Ramos (cell line): ENCODE measurements at regions not wholly inside any gene's neighbourhood (a gene's known extent, or its start where the extent isn't known, plus 50 kb on each side); places are given as distances from the start of the nearest gene placed in this dataset.

Source experiments
- in situ Hi-C: fragments of 300-500 bp; cut with MboI; formaldehyde crosslinking; loops from one replicate; pipeline ENCODE4 v1.14.3; 2022; ENCODE audit warnings: low sequenced_read_pairs; ENCODE audit not compliant: unreplicated experiment

GRCh38 chr3:107045791-107046190, 331.4 kb upstream of the CCDC54 start:
- in situ Hi-C loops, result no loop called here

DNA sequence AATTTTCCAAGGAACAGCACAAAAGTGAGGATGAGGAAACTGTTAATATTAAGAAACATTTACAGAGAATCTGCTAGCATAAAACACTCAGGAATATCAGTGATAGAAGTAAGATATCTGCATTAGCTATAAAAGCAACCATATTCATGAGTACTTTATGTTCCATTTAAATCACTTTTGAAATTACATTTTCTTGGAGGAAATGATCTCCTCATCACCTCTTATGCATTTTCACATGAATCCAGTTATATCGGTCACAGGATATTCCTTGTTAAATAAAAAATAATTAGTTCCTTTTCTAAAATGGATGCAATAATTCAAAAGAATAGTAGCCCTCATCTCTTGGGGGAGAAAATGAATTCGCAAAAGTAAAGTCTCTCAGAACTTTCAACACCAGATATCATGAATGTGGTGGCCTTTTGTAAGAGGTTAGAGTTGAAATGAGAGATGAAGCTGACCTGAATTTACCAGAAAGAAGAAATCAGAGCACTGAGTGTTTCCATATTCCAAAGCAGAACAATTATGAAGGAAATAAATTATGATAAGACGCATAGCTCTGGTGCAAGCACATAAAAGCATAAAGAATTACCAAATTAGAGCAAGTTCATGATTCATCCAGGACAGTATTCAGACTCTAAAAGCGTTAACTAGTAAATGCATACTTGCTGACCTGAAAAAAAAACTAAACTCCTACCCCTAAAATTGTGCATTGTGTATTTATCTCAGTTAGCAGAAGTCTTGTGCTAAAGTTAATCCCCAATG, 321.9 kb upstream of the CCDC54 start:
- in situ Hi-C loops, result no loop called here

GRCh38 chr3:107061466-107061865, 315.8 kb upstream of the CCDC54 start:
- in situ Hi-C loops, result no loop called here

DNA sequence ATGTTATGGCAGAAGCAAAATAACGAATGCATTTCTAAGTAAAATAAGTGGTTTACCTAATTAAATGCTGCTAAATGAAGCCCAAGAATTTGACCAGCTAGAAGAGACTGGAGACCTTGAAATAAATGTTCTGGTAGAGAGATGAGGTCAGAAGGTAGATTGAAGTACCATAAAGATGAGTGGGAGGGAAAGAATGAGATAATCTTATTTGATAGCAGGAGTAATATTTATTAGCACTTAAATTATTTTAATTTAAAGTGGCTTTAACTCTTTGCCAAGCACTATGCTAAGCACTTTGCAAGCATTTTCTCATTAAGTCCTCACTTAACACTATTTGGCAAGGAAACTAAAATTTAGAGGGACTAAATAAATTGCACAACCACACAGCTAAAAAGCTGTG, 314.9 kb upstream of the CCDC54 start:
- in situ Hi-C loops, result no loop called here

- in situ Hi-C loops, result no loop called here
Measured at GRCh38 chr3:107062787-107063186, 314.5 kb upstream of the CCDC54 start.

GRCh38 chr3:107063351-107063750, 313.9 kb upstream of the CCDC54 start:
- in situ Hi-C loops, result no loop called here

DNA sequence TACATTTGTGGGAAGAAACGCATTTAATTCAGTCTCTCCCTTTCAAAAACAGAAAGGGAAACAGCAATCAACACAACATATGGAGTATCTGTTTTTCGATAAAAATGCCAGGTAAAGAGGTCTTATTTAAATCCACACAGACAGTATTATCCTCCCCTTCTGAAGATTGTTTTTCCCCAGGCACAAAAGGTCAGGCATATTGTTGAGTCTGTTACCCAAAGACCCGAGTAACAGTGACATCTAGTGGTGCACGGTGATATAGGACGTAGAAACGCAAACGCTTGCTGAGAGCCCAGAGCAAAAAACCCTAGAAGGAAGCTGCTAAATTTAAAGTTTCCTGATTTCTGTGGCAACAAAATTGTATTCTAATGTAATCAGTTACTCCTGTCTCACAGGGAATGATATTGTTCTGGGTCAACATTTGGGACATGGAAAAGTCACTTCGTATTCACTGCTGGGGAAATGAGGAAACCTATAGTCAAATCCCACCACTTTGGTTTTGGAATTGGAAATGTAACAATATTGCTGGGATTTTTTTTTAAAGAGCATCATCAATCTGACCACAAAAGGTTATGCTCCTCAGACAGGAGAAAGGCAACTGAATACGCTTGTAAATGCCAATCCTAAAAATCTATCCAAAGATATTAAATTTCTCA, 312.7 kb upstream of the CCDC54 start:
- in situ Hi-C loops, result no loop called here

- in situ Hi-C loops, result no loop called here
Measured at GRCh38 chr3:107065094-107065861, 312.0 kb upstream of the CCDC54 start.

DNA sequence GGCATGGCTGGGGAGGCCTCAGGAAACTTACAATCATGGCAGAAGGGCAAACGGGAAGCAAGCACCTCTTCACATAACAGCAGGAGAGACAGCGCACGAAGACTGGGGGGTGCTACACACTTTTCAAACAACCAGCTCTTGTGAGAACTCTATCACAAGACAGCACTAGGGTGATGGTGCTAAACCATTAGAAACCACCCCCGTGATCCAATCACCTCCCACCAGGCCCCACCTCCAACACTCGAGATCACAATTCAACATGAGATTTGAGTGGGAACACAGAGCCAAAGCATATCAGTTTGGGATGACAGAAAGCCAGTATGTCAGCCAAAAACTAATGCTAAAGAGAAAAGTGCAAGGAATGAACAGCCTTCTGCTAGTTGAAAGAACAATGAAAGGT, 309.8 kb upstream of the CCDC54 start:
- in situ Hi-C loops, result no loop called here

- in situ Hi-C loops, result no loop called here
Measured at GRCh38 chr3:107068980-107069379, 308.3 kb upstream of the CCDC54 start.

DNA sequence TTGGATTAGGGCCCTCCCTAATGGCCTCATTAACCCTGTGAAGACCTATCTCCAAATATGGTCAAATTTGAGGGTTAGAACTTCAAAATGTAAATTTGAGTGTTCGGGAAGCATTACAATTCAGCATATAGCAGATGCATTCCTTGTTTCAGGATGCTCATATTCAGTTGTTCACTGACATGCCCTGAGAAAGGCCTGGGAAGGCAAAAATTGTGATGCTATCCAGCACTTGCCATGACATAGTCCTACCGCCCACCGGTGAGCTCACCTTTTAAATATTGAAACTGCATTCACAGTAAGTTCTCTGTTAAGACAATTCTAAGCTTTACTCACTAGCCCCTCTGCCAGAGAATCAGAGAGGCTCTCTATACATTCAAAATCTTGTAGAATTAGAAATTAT, 300.3 kb upstream of the CCDC54 start:
- in situ Hi-C loops, result no loop called here

DNA sequence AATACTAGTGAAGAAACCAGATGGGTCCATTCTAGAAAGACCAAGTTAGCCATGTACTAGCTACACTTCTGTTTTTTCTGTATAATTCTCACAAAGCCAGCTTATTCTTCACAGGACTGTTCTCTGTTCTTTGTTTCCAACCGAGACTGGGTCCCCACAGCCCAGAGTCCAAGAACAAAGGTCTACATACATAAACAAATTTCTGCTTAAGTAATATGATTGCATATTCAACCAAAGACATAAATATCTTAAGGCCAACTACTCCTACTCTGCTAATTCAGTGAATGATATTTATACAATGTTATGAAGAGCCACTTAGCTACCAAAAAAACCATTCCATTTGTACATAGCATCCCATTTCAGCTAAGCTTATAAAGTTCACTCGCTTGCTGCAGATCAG, 299.8 kb upstream of the CCDC54 start:
- in situ Hi-C loops, result no loop called here

GRCh38 chr3:107082527-107082926, 294.7 kb upstream of the CCDC54 start:
- in situ Hi-C loops, result no loop called here

- in situ Hi-C loops, result no loop called here
Measured at GRCh38 chr3:107085261-107085660, 292.0 kb upstream of the CCDC54 start.

DNA sequence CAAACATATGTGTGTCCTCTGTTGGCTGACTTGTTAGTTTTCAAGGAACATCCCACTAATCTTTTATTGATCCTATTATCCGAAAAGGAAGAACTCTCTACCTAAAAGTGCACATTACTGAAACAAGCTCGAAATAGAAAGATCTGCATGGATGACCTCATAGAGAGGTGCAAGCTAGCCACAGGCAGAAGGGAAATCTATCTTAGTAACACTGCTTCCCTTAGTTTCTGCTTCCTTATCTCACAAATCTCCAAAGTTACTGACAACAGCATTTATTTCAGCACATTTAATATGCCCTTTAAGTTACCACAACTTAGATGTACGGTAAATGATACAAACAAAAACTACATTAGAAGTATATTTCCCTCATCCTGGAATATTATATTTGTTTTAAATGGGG, 285.1 kb upstream of the CCDC54 start:
- in situ Hi-C loops, result no loop called here

DNA sequence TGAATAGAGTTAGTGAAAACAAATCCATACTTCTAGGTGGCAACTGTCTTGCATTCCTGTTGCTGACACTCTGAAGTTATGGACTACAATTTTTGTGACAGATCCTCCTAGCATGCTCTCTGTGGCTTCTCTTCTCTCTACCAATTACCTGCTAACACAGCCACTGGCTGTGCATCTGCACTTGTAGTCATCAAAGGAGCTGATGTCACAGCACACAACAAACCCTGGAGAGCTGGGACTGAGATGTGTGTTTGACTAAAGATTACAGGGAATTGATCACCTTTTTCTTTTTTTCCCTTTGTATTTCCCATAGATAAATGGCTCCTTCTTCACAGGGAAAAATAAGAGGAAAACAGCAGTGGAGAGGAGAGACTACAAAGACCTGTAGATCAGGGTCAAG, 278.4 kb upstream of the CCDC54 start:
- in situ Hi-C loops, result no loop called here

DNA sequence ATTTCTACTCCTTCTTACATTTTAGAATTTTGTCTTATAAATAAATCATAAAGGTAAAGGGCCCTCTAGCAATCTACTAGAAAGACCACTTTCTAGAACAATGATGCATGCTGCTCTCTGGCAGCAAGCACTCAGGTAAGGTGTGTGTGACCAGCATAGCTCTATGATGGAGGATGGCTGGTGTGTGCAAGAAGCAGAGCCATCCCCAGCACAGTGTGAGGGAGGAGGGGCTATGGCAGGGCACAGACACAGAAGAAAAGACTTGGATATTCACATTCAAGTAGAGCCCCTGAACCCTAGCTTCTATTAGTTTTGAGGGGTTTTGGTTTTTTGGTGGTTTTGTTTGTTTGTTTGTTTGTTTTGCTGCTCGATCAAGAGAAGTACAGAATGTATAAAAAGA, 277.1 kb upstream of the CCDC54 start:
- in situ Hi-C loops, result no loop called here

DNA sequence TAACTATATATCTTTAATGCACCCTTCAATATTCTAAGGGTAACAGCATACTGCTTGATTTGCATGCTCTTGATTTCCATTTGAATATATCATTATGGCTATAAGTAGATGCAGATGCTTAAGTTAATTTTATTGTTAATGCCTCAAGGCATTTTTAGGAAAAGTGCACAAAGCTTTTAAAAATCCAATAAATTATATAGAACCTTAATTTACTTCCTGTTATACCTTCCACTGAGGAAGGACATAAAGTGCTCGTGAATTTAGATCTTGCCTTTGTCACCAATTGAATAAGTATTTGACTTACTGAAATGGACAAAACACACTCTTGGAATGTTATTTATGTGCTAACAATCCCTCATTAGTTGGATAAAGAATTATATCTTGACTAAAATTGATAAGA, 276.7 kb upstream of the CCDC54 start:
- in situ Hi-C loops, result no loop called here

DNA sequence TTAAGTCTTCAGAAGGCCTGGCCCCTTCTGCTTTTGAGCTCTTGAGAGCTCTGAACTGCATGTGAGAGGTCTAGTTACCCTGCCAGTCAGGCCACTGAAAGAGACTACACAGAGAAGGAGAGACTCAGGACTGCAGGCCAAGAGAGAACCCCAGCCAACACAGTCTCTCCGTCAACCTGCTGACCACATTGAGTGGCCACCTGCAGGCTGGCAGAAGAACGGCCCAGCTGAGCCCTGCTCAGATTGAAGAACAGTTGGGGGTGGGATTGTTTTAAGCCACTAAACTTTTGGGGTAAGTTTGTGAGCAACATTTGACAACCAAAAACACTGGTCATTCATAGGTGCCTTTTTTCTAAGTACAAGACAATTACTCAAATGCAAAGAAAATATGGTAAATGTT, 273.5 kb upstream of the CCDC54 start:
- in situ Hi-C loops, result no loop called here

- in situ Hi-C loops, result no loop called here
Measured at GRCh38 chr3:107106316-107106715, 270.9 kb upstream of the CCDC54 start.

DNA sequence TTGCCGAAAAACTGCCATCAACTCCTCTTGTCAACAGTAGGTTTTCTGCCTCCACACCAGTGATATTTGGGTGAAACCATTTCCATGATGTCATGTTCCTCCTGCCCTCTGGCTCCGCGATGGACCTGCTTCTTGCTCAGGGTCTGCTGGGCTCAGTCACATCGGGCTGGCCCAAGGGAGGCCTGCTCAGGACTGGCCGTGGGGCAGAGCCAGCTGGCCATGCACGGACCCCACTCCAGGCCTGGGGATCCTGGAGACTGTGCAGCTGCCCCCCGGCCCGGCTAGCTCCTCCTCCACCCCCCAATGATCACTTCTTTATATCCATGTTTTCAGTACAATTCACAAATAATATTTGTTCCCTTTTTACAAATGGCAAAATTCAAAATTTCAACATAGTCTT, 270.3 kb upstream of the CCDC54 start:
- in situ Hi-C loops, result no loop called here
